HepG2 (cell line): ENCODE measurements at regions not wholly inside any gene's neighbourhood (a gene's known extent, or its start where the extent isn't known, plus 50 kb on each side); places are given as distances from the start of the nearest gene placed in this dataset.
A peak's percentile ranks its signal among the peaks of the same experiment; 100 is the strongest.

Experiments used
- ATAC-seq: fragments of 200-7000 bp; cut with Tn5 transposase; 3 replicates; pipeline ENCODE4 v1.9.1; 2020; ENCODE audit warnings: mild to moderate bottlenecking, moderate library complexity
- BruUV-seq: library from RNA; stranded (reverse); fragments of 400-500 nt; replicated peaks from 2 replicates; lab custom pipeline; 2021; lab: Mats Ljungman, UMichigan
- CTCF ChIA-PET: fragments of 300-600 bp; formaldehyde crosslinking; extraction: SDS; loops from one replicate; lab custom pipeline; 2021; ENCODE audit warnings: low total read pairs, inconsistent platforms, low intra/inter-chr PET ratio; lab: Yijun Ruan, JAX
- POLR2A ChIA-PET: fragments of 350-600 bp; sonication (Branson Sonifier 250); formaldehyde crosslinking; loops from one replicate; lab custom pipeline; 2020; ENCODE audit warnings: antibody characterized with exemption, inconsistent platforms; lab: Yijun Ruan, JAX
- DNase-seq: peaks from one replicate; pipeline ENCODE4 v3.0.0-alpha.2; 2015; ENCODE audit warnings: low spot score
- FAIRE-seq: peaks from 3 replicates; lab custom pipeline; 2011; peaks lifted over from hg19 to GRCh38; lab: Jason Lieb, UNC
- H2AFZ ChIP-seq: one replicate; pipeline ENCODE4 v1.6.1; 2011; ENCODE audit warnings: low read length, inconsistent platforms
- H3K27ac ChIP-seq: fragments of 300-600 bp; 3 replicates; pipeline ENCODE4 v1.8.0; 2011; ENCODE audit warnings: mixed run types, mild to moderate bottlenecking, mixed read lengths, low read length, inconsistent platforms; ENCODE audit not compliant: insufficient read depth; ENCODE audit errors: extremely low read length
- H3K27me3 ChIP-seq, 2 experiments: fragments of 200-600 bp in 1 of 2; 2 replicates in 1 of 2; 3 replicates in 1 of 2; pipeline versions ENCODE4 v1.6.0 to v1.8.0; 2011; ENCODE audit warnings: low read length in 2 of 2, mild to moderate bottlenecking in 2 of 2, moderate library complexity in 2 of 2, inconsistent platforms in 1 of 2; ENCODE audit not compliant: insufficient read depth in 2 of 2, control insufficient read depth in 1 of 2
- H3K36me3 ChIP-seq, 2 experiments: fragments of 200-600 bp in 1 of 2; replicated peaks in 1 of 2; 2 replicates in 1 of 2; 3 replicates in 1 of 2; pipeline versions ENCODE4 v1.5.1 to v1.8.0; 2011; ENCODE audit warnings: low read length in 2 of 2, inconsistent platforms in 1 of 2; ENCODE audit not compliant: insufficient read depth in 2 of 2, control insufficient read depth in 1 of 2
- H3K4me1 ChIP-seq: 2 replicates; pipeline ENCODE4 v1.5.1; 2012; ENCODE audit warnings: low read length, inconsistent platforms; ENCODE audit not compliant: insufficient read depth
- H3K4me2 ChIP-seq: 2 replicates; pipeline ENCODE4 v1.6.0; 2011; ENCODE audit warnings: low read depth, low read length, inconsistent platforms
- H3K4me3 ChIP-seq, 3 experiments: fragments of 200-600 bp in 1 of 3; sonication (generic), shearing (Covaris generic) in 1 of 3; replicated peaks in 1 of 3; 2 replicates each; pipeline ENCODE4 v1.5.1; 2011 to 2016; ENCODE audit warnings: low read length in 3 of 3, inconsistent platforms in 2 of 3, low read depth in 2 of 3, mild to moderate bottlenecking in 2 of 3, control low read depth in 1 of 3, mixed read lengths in 1 of 3; ENCODE audit not compliant: insufficient read depth in 1 of 3
- H3K79me2 ChIP-seq: one replicate; pipeline ENCODE4 v1.6.1; 2011; ENCODE audit warnings: low read length, inconsistent platforms; ENCODE audit not compliant: insufficient read depth
- H3K9ac ChIP-seq: 2 replicates; pipeline ENCODE4 v1.6.0; 2011; ENCODE audit warnings: mild to moderate bottlenecking, low read depth, low read length, inconsistent platforms; ENCODE audit not compliant: insufficient read depth
- H3K9me3 ChIP-seq: 2 replicates; pipeline ENCODE4 v1.5.1; 2012; ENCODE audit warnings: mild to moderate bottlenecking, low read length
- H4K20me1 ChIP-seq: 2 replicates; pipeline ENCODE4 v1.6.0; 2011; ENCODE audit warnings: inconsistent platforms, mild to moderate bottlenecking, low read length, moderate library complexity; ENCODE audit not compliant: insufficient read depth
- AHDC1 ChIP-seq: sonication (generic); formaldehyde crosslinking; IDR thresholded peaks from 2 replicates; pipeline ENCODE4 v1.5.1; 2020; ENCODE audit warnings: mild to moderate bottlenecking, missing genetic modification reagents, borderline replicate concordance
- CBX1 ChIP-seq: IDR thresholded peaks from one replicate; pipeline ENCODE4 v1.6.1; 2016; ENCODE audit warnings: antibody characterized with exemption, low read depth
- CSRNP2 ChIP-seq: sonication (generic); formaldehyde crosslinking; conservative IDR thresholded peaks from 2 replicates; pipeline ENCODE4 v1.8.0; 2022; ENCODE audit warnings: low read depth, missing genetic modification reagents
- ESRRA ChIP-seq: sonication (generic); formaldehyde crosslinking; IDR thresholded peaks from 2 replicates; pipeline ENCODE4 v1.5.1; 2020; ENCODE audit warnings: mild to moderate bottlenecking, low read depth, missing genetic modification reagents
- FOXO1 ChIP-seq: sonication (generic); formaldehyde crosslinking; IDR thresholded peaks from 2 replicates; pipeline ENCODE4 v1.4.0; 2020; ENCODE audit warnings: missing genetic modification reagents
- GPN1 ChIP-seq: sonication (generic); formaldehyde crosslinking; IDR thresholded peaks from 2 replicates; pipeline ENCODE4 v1.5.1; 2020; ENCODE audit warnings: missing genetic modification reagents, borderline replicate concordance
- KDM1A ChIP-seq: IDR thresholded peaks from 2 replicates; pipeline ENCODE4 v1.6.1; 2016; ENCODE audit warnings: missing compliant biosample characterization
- LCORL ChIP-seq, 2 experiments: fragments of 450-650 bp in 1 of 2; sonication (generic) in 1 of 2; formaldehyde crosslinking in 1 of 2; IDR thresholded peaks; 2 replicates each; pipeline versions ENCODE4 v1.5.0 to v1.6.1; 2017 to 2020; ENCODE audit warnings: antibody characterized with exemption in 1 of 2, missing genetic modification reagents in 1 of 2
- MAX ChIP-seq: IDR thresholded peaks from 2 replicates; pipeline ENCODE4 v1.6.1; 2012; ENCODE audit warnings: inconsistent platforms
- ONECUT2 ChIP-seq: sonication (generic); formaldehyde crosslinking; IDR thresholded peaks from 2 replicates; pipeline ENCODE4 v1.4.0; 2020; ENCODE audit warnings: missing genetic modification reagents
- SAFB2 ChIP-seq: sonication (generic); formaldehyde crosslinking; IDR thresholded peaks from 2 replicates; pipeline ENCODE4 v1.5.1; 2020; ENCODE audit warnings: missing genetic modification reagents, low read depth, mild to moderate bottlenecking, borderline replicate concordance
- SMAD3 ChIP-seq: sonication (generic); formaldehyde crosslinking; IDR thresholded peaks from 2 replicates; pipeline ENCODE4 v1.4.0; 2020; ENCODE audit warnings: missing genetic modification reagents
- SOX5 ChIP-seq: IDR thresholded peaks from 2 replicates; pipeline ENCODE4 v1.6.1; 2016; ENCODE audit warnings: borderline replicate concordance
- TCF7 ChIP-seq: sonication (generic); IDR thresholded peaks from 2 replicates; pipeline ENCODE4 v1.6.1; 2016; ENCODE audit warnings: antibody characterized with exemption, low read depth
- ZBTB10 ChIP-seq: sonication (generic); formaldehyde crosslinking; IDR thresholded peaks from 2 replicates; pipeline ENCODE4 v1.4.0; 2020; ENCODE audit warnings: missing genetic modification reagents, borderline replicate concordance
- ZNF792 ChIP-seq: IDR thresholded peaks from 2 replicates; pipeline ENCODE4 v1.6.1; 2016
- WGBS: methylation state at CpG from one replicate; pipeline ENCODE4 v1.1.6; 2017; ENCODE audit warnings: low lambda C conversion rate; 5-methylcytosine and 5-hydroxymethylcytosine counted together
- in situ Hi-C: cut with HindIII; loops from 2 replicates; pipeline ENCODE4 v1.10.0; 2017; ENCODE audit warnings: low pct_unique_long_range_greater_than_20kb; ENCODE audit not compliant: extremely low pct_ligation_motif_present
- intact Hi-C: fragments of 100-400 bp; cut with micrococcal nuclease; formaldehyde crosslinking; loops from one replicate; pipeline ENCODE4 v1.10.0; 2022; ENCODE audit not compliant: unreplicated experiment

GRCh38 chr16:8237452-8237851 is 352.9 kb downstream of the TMEM114 start:
- in situ Hi-C loops = no loop called here
- 10% methylated on average over 3 of the region's 3 CpGs for WGBS
- BruUV-seq = no TSS peak
- TF ChIP-seq ONECUT2 (CRISPR knock-in tag) (no peak), ZNF792 (peak; percentile 50; the same call in 1 of the 2 replicates), TCF7 (peak; percentile 89), AHDC1 (CRISPR knock-in tag) (peak; percentile 95; the same call in 1 of the 2 replicates), KDM1A (CRISPR knock-in tag) (peak; percentile 84), ESRRA (CRISPR knock-in tag) (peak; percentile 94), FOXO1 (CRISPR knock-in tag) (peak; percentile 94), MAX (0 out of 2 replicates have a peak, but pooled peaks have one; percentile 19), SMAD3 (CRISPR knock-in tag) (peak; percentile 56; the same call in 1 of the 2 replicates), LCORL (IDR thresholded peaks at IDR 0.05) (no peak), LCORL (CRISPR knock-in tag; IDR thresholded peaks at IDR 0.05) (peak; percentile 50; the same call in 1 of the 2 replicates), ZBTB10 (CRISPR knock-in tag) (no peak), SOX5 (CRISPR knock-in tag) (peak; percentile 91), GPN1 (no peak), CSRNP2 (CRISPR knock-in tag) (no peak), CBX1 (peak; percentile 34), SAFB2 (no peak)

More at GRCh38 chr16:8237452-8237851, 352.9 kb downstream of the TMEM114 start:
- DNase-seq (peak; percentile 91), FAIRE-seq (peak; percentile 65), ATAC-seq (peak; percentile 93)
- Histone ChIP-seq H3K9me3 (no peaks in the 10 kb centered on the region), H3K36me3 (no peaks in the 10 kb centered on the region), H3K79me2 (no peaks in the 10 kb centered on the region), H3K4me3 (no peak overlapping the region), H3K4me2 (no peak overlapping the region), H3K27me3 (no peaks in the 10 kb centered on the region; a peak in 1 of 5 replicates), H4K20me1 (no peaks in the 10 kb centered on the region), H3K27ac (no peak overlapping the region), H3K9ac (no peak overlapping the region), H2AFZ (no peak overlapping the region), H3K4me1 (peaks cover 14% of the 10 kb centered on the region)
- CTCF ChIA-PET = no interaction called here
- intact Hi-C loops = no loop called here
- POLR2A ChIA-PET = no interaction called here
